ENCODE measurements at regions not wholly inside any gene's neighbourhood (a gene's known extent, or its start where the extent isn't known, plus 50 kb on each side); places are given as distances from the start of the nearest gene placed in this dataset.

- TF ChIP-seq, protein P1, sequence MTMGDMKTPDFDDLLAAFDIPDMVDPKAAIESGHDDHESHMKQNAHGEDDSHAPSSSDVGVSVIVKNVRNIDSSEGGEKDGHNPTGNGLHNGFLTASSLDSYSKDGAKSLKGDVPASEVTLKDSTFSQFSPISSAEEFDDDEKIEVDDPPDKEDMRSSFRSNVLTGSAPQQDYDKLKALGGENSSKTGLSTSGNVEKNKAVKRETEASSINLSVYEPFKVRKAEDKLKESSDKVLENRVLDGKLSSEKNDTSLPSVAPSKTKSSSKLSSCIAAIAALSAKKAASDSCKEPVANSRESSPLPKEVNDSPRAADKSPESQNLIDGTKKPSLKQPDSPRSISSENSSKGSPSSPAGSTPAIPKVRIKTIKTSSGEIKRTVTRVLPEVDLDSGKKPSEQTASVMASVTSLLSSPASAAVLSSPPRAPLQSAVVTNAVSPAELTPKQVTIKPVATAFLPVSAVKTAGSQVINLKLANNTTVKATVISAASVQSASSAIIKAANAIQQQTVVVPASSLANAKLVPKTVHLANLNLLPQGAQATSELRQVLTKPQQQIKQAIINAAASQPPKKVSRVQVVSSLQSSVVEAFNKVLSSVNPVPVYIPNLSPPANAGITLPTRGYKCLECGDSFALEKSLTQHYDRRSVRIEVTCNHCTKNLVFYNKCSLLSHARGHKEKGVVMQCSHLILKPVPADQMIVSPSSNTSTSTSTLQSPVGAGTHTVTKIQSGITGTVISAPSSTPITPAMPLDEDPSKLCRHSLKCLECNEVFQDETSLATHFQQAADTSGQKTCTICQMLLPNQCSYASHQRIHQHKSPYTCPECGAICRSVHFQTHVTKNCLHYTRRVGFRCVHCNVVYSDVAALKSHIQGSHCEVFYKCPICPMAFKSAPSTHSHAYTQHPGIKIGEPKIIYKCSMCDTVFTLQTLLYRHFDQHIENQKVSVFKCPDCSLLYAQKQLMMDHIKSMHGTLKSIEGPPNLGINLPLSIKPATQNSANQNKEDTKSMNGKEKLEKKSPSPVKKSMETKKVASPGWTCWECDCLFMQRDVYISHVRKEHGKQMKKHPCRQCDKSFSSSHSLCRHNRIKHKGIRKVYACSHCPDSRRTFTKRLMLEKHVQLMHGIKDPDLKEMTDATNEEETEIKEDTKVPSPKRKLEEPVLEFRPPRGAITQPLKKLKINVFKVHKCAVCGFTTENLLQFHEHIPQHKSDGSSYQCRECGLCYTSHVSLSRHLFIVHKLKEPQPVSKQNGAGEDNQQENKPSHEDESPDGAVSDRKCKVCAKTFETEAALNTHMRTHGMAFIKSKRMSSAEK (CRISPR knock-in tag; IDR thresholded peaks at IDR 0.05; ENCODE audit: borderline replicate concordance): no peak
- no peak for TF ChIP-seq TCF7 (CRISPR knock-in tag; IDR thresholded peaks at IDR 0.05; ENCODE audit: low read depth)
- no peak for TF ChIP-seq SMAD3 (CRISPR knock-in tag; IDR thresholded peaks at IDR 0.05; ENCODE audit: borderline replicate concordance)
- TF ChIP-seq PRRX2 (CRISPR knock-in tag; IDR thresholded peaks at IDR 0.05): no peak
- TF ChIP-seq KAT7 (CRISPR knock-in tag; IDR thresholded peaks at IDR 0.05; ENCODE audit: borderline replicate concordance): no peak
- no peak for TF ChIP-seq ZNF219 (CRISPR knock-in tag; IDR thresholded peaks at IDR 0.05; ENCODE audit: borderline replicate concordance)
These were observed 55.5 kb downstream of the MARCHF4 start (continued) for GRCh38 chr2:216316743-216317142.

GRCh38 chr2:216315802-216316603, 56.3 kb downstream of the MARCHF4 start:
- TF ChIP-seq NR2C2 (CRISPR knock-in tag; IDR thresholded peaks at IDR 0.05): no peak
- TF ChIP-seq ZNF423 (CRISPR knock-in tag; IDR thresholded peaks at IDR 0.05): peak; percentile 95
- no peaks in the 10 kb centered on the region for H3K36me3 Mint-ChIP-seq
- H3K9me3 Mint-ChIP-seq: no peaks in the 10 kb centered on the region
- DNase-seq (ENCODE audit: low spot score) (no peak), ATAC-seq (peak; percentile 54)
- H3K4me1 Mint-ChIP-seq: peaks cover 32% of the 10 kb centered on the region
- CTCF ChIA-PET: no interaction called here
- no peak overlapping the region for H3K27ac Mint-ChIP-seq
- POLR2A ChIA-PET: no interaction called here
- no peaks in the 10 kb centered on the region for H3K27me3 Mint-ChIP-seq (ENCODE audit: low read depth)
- no peak overlapping the region for H3K4me3 Mint-ChIP-seq

DNA sequence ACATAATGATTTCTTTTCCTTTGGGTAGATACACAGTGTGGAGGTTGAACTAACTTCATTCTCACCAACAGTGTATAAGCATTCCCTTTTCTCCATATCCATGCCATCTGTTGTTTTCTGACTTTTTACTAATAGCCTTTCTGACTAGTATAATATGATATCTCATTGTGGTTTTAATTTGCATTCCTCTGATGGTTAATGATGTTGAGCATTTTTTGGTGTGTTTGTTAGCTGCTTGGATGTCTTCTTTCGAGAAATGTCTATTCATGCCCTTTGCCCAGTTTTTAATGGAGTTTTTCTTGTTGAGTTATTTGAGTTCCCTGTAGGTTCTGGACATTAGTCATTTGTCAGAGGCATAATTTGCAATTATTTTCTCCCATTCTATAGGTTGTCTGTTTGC, 59.8 kb downstream of the MARCHF4 start:
- Mint-ChIP-seq H3K27ac (no peak overlapping the region), H3K36me3 (no peaks in the 10 kb centered on the region), H3K4me1 (peaks cover 11% of the 10 kb centered on the region), H3K4me3 (no peak overlapping the region), H3K27me3 (ENCODE audit: low read depth) (no peaks in the 10 kb centered on the region), H3K9me3 (no peaks in the 10 kb centered on the region)
- no peak for ATAC-seq
- CTCF ChIA-PET: no interaction called here
- no peak for DNase-seq (ENCODE audit: low spot score)
- POLR2A ChIA-PET: no interaction called here
- TF ChIP-seq SP1 (CRISPR knock-in tag; conservative IDR thresholded peaks at IDR 0.05) (no peak), ZBTB21 (CRISPR knock-in tag; IDR thresholded peaks at IDR 0.05; ENCODE audit: borderline replicate concordance) (no peak), MXD4 (CRISPR knock-in tag; IDR thresholded peaks at IDR 0.05; ENCODE audit: borderline replicate concordance) (no peak), HMGXB4 (CRISPR knock-in tag; IDR thresholded peaks at IDR 0.05) (no peak), ATF1 (CRISPR knock-in tag; IDR thresholded peaks at IDR 0.05) (no peak), CBFB (CRISPR knock-in tag; IDR thresholded peaks at IDR 0.05; ENCODE audit: low read depth) (no peak), FOXP1 (CRISPR knock-in tag; IDR thresholded peaks at IDR 0.05; ENCODE audit: borderline replicate concordance) (no peak), KAT7 (CRISPR knock-in tag; IDR thresholded peaks at IDR 0.05; ENCODE audit: borderline replicate concordance) (no peak), GABPB1 (CRISPR knock-in tag; IDR thresholded peaks at IDR 0.05) (no peak), TCF7 (CRISPR knock-in tag; IDR thresholded peaks at IDR 0.05; ENCODE audit: low read depth) (no peak)
- TF ChIP-seq, protein P2, sequence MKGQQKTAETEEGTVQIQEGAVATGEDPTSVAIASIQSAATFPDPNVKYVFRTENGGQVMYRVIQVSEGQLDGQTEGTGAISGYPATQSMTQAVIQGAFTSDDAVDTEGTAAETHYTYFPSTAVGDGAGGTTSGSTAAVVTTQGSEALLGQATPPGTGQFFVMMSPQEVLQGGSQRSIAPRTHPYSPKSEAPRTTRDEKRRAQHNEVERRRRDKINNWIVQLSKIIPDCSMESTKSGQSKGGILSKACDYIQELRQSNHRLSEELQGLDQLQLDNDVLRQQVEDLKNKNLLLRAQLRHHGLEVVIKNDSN (CRISPR knock-in tag; IDR thresholded peaks at IDR 0.05): no peak
- TF ChIP-seq, protein P3, sequence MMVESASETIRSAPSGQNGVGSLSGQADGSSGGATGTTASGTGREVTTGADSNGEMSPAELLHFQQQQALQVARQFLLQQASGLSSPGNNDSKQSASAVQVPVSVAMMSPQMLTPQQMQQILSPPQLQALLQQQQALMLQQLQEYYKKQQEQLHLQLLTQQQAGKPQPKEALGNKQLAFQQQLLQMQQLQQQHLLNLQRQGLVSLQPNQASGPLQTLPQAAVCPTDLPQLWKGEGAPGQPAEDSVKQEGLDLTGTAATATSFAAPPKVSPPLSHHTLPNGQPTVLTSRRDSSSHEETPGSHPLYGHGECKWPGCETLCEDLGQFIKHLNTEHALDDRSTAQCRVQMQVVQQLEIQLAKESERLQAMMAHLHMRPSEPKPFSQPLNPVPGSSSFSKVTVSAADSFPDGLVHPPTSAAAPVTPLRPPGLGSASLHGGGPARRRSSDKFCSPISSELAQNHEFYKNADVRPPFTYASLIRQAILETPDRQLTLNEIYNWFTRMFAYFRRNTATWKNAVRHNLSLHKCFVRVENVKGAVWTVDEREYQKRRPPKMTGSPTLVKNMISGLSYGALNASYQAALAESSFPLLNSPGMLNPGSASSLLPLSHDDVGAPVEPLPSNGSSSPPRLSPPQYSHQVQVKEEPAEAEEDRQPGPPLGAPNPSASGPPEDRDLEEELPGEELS (CRISPR knock-in tag; IDR thresholded peaks at IDR 0.05): no peak
- TF ChIP-seq, protein P4, sequence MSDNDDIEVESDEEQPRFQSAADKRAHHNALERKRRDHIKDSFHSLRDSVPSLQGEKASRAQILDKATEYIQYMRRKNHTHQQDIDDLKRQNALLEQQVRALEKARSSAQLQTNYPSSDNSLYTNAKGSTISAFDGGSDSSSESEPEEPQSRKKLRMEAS (CRISPR knock-in tag; IDR thresholded peaks at IDR 0.05): no peak
- TF ChIP-seq, protein P5, sequence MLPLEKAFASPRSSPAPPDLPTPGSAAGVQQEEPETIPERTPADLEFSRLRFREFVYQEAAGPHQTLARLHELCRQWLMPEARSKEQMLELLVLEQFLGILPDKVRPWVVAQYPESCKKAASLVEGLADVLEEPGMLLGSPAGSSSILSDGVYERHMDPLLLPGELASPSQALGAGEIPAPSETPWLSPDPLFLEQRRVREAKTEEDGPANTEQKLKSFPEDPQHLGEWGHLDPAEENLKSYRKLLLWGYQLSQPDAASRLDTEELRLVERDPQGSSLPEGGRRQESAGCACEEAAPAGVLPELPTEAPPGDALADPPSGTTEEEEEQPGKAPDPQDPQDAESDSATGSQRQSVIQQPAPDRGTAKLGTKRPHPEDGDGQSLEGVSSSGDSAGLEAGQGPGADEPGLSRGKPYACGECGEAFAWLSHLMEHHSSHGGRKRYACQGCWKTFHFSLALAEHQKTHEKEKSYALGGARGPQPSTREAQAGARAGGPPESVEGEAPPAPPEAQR (CRISPR knock-in tag; IDR thresholded peaks at IDR 0.05): no peak
